Activated T-cell treated with anti-CD3 and anti-CD28 coated beads for 1 hour (primary cell): ENCODE measurements at regions not wholly inside any gene's neighbourhood (a gene's known extent, or its start where the extent isn't known, plus 50 kb on each side); places are given as distances from the start of the nearest gene placed in this dataset.

Source experiments
- DNase-seq: peaks from one replicate; pipeline ENCODE4 v3.0.0-alpha.2; 2020; ENCODE audit warnings: low read depth

- no peak for DNase-seq
These were observed 115.5 kb downstream of the C9orf50 start for GRCh38 chr9:129505270-129505902.

- no peak for DNase-seq
These were observed 116.5 kb downstream of the C9orf50 start for GRCh38 chr9:129504404-129504803.

GRCh38 chr9:129501771-129502319, 119.1 kb downstream of the C9orf50 start:
- no peak for DNase-seq

- no peak for DNase-seq
These were observed 119.8 kb downstream of the C9orf50 start for GRCh38 chr9:129500863-129501770.

DNA sequence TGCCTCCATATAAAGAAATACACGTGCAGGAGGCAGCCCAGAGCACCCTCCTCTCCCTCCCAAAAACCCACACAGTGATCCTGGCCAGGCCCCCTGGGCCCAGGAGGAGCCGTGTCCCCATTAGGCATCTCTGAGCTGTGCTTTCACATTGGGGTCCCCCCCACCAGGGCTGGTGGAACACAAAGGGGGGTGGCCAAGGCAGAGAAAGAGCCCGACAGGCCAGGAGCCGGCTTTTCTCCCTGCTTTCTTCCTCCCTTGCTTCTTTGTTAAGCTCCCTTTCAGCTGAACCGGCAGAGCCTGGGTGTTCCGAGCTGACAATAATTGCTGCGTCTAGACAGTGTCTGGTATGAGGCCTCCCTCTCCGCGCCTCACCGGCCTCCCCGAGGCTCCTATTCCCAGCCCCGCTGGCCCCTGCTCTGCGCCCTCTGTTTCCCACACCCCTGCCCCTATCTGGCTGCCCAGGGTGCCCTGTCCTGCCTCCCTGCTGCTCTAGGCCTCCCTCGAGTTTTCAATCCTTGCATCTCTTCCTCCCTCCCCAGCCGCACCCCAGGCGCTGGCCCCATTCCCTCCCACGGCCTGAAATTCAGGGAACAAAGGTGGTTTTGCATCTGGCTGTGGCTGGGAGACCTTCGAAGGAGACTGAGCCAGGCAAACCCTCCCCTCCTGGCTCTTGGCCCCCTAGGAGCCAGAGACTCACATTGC, 120.6 kb downstream of the C9orf50 start:
- DNase-seq, result no peak

GRCh38 chr9:129498451-129499384, 122.2 kb downstream of the C9orf50 start:
- no peak for DNase-seq

DNA sequence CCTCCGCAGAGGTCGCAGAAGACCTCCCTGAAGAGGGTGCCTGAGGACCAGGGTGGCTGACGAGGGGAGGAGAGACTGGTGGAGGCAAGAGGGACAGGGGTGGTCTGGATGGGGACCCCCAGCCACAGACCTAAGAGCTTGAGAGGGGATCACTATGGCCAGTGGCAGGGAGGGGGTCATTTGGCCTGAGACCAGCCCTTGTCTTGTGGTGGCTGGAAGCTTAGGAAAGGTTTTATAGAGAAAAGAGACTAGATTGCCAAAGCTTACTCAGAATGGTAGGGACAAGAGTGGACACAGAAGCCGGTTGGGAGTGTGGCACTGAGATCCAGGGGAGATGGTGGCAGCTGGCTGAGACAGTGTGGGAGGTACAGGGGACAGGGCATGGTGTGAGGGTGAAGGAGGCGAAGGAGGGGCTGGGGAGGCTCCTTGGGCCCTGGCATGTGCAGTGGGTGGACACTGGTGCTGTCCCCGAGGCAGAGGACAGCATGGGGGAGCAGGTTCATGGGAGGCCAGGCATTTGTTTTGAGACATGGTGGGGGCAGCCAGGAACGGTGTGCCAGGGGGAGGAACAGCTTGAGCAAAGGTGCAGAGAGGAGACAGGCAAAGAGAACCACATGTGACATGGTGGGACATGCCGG, 123.0 kb downstream of the C9orf50 start:
- DNase-seq, result no peak

DNA sequence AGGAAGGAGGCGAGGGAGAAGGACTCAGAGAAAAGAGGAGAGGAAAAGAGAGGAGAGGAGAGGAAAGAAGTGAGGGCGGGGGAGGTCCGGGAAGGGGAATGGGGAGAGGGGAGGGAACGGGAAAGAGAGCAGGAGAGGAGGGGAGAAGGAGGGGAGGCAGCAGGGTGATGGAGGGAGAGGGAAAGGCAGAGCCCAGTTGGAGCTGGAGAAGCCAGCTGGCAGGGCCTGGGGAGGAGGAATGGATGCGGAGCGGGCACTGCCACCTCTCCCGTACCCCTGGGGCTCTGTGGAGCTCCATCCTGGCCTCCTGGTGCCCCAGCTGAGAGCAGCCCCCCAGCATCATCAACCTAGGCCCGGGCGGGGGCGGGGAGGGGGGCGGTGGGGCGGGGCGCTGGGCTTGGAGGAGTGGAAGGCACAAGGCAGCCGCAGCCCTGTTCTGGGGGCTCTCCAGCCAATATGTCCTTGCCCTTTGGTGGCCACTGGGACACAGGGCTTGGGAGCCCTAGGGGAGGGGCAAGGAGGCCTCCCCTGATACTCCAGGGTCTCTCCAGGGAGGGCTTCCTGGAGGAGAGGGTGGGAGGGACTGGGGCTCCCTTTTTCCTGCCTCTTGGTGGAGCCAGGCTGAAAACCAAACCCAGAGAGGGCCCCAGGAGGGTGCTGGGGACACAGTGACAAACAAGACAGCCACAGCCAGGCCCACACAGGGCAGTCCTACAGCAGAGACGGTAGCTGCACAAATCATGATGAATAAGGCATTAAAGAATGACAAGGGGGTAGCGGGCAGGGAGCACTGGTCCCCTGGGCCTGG, 123.7 kb downstream of the C9orf50 start:
- no peak for DNase-seq

DNA sequence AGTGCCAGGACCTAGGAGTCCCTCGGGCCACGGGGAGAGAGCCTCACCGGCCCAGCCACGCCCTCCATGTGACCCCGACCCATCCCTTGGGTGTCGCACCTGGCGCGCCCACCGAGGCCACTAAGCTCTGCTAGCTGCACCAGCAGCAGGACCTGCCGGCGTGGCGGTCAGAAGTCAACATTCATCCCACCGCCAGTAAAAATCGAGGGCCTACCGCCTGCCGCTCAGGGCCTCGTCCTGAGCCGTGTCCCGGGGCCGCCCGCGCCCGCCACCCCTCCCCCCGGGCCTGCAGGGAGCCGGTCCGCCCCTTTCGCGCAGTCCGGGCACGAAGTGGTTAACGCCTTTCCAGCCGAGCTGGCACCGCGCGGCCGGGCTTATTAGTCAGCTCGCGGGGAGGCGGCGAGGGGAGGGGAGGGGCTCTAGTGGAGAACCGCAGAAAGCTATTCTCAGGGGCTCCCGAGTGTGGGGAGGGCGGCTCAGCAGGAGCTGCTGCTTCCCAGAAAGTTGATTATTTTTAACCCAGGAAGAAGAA, 124.4 kb downstream of the C9orf50 start:
- DNase-seq, result peak; percentile 84

DNA sequence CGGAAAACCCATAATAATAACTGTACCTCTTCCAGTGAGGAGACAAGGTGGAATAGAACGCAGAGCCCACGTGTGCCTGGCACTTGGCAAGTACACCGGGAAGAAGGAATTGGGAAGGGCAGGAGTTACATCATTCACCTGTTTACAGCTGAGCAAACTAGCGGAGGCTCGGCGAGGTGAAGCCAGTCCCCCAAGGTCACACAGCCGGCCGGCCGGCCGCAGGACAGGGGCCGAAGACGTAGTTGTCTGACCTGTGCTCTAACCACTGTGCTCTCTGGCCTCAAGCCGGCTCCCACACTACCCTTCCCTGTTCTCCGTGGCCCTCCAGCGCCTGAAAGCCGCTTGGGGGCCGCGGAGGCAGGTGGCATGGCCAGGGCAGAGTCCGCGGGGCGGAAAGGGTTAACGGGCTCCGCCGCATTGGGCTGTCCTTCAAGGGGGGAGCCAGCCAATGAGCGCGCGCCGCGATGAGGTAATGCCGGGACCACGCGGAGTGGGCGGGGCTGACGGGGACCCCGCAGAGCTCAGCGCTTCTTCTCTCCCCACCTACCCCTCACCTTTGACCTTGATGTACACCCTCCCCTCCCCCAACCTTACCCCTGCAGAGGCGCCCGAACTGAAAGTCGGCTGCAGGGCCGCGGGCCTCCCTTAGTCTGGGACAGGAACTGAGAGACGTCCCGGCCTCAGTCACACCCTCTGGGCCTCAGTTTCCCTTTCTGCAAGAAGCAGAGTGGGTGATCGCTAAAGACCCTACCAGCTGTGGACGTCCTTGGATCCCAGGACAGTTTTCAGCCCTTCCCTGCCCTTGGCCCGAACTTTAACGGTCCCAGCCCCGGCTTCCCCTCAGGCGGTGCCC, 125.1 kb downstream of the C9orf50 start:
- DNase-seq, result peak; percentile 72

DNA sequence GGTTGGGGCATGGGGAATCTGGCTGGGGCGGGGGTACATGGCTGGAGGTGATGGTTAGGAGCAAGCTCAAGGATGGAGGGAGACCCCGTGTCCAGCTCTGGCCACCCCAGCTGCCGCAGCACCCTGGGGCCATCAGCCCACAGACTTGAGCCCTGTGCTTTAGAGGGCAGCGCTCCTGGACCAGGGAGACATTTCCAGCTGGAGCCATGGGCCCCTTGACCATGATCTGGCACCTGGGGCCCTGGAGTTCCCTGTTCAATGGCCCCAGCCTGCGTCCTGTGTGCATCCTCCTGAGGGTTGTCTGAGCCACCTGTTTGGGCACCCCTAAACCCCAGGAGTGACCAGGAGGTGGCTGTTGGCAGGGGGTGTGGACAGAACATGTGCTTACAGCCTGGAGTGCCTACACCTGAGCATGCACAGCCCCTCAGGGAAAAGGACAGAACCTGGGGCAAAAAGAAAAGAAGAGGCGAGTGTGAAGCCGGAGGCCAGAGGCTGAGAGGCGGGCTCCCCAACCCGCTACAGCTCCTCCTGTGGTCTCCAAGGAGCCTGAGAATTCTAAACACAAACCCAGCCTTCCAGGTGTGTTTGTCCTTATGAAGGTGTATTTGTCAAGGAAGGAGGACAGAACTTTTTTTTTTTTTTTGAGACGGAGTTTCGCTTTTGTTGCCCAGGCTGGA, 126.7 kb downstream of the C9orf50 start:
- no peak for DNase-seq

- DNase-seq, result no peak
These were observed 127.2 kb downstream of the C9orf50 start for GRCh38 chr9:129493706-129494047.

GRCh38 chr9:129493002-129493705, 127.7 kb downstream of the C9orf50 start:
- DNase-seq, result no peak

DNA sequence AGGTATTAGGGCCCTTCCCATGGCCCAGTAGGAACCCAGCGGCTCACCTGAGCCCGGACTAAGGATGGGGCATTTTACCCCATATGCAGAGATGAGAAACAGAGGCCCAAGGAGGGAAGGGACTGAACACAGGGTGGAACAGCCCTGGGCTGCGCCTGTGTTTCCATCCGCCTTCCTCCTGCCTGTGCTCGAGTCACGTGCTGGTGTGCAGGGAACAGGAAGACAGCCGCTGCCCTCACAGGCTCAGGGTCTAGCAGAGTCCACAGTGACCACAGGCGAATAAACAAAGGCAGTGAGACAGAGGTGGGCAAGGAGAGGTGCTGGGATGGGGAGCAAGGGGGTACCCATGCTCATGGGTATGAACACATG, 129.4 kb downstream of the C9orf50 start:
- no peak for DNase-seq

- no peak for DNase-seq
These were observed 130.1 kb downstream of the C9orf50 start for GRCh38 chr9:129490583-129491486.

- peak; percentile 45 for DNase-seq
These were observed 130.9 kb downstream of the C9orf50 start for GRCh38 chr9:129489838-129490582.
